K562 (cell line): ENCODE measurements at regions not wholly inside any gene's neighbourhood (a gene's known extent, or its start where the extent isn't known, plus 50 kb on each side); places are given as distances from the start of the nearest gene placed in this dataset.

Source experiments
- ATAC-seq: fragments of 200-7000 bp; cut with Tn5 transposase; 3 replicates; pipeline ENCODE4 v1.9.1; 2020; ENCODE audit warnings: moderate library complexity
- BruUV-seq: library from RNA; stranded (reverse); fragments of 400-500 nt; replicated peaks from 2 replicates; lab custom pipeline; 2021; lab: Mats Ljungman, UMichigan
- CTCF ChIA-PET: fragments of 300-600 bp; formaldehyde crosslinking; extraction: SDS; loops from one replicate; lab custom pipeline; 2021; ENCODE audit warnings: low intra/inter-chr PET ratio; lab: Yijun Ruan, JAX
- POLR2A ChIA-PET: fragments of 300-600, 350-650 bp; sonication (Branson Sonifier 250); formaldehyde crosslinking; extraction: SDS; loops from one replicate; lab custom pipeline; 2021; ENCODE audit warnings: antibody characterized with exemption, inconsistent platforms; lab: Yijun Ruan, JAX
- DNase-seq, 4 experiments: peaks; one replicate each; pipeline versions ENCODE4 v3.0.0 to v3.0.0-alpha.2; 2011 to 2018; ENCODE audit warnings: low spot score in 3 of 4, mixed read lengths in 3 of 4; ENCODE audit errors: extremely low read depth in 1 of 4
- FAIRE-seq: peaks from 2 replicates; lab custom pipeline; 2011; peaks lifted over from hg19 to GRCh38; lab: Jason Lieb, UNC
- H2AFZ ChIP-seq: 2 replicates; pipeline ENCODE4 v1.6.0; 2011; ENCODE audit warnings: low read depth, low read length, control low read depth, inconsistent platforms
- H3K27ac ChIP-seq: fragments of 200-600 bp; 3 replicates; pipeline ENCODE4 v1.8.0; 2011; ENCODE audit warnings: low read depth, mild to moderate bottlenecking, control low read depth, inconsistent platforms, low read length, moderate library complexity, mixed read lengths; ENCODE audit errors: extremely low read depth
- H3K27me3 ChIP-seq, 2 experiments: fragments of 300-600 bp in 1 of 2; 2 replicates in 1 of 2; 3 replicates in 1 of 2; pipeline versions ENCODE4 v1.6.0 to v1.8.0; 2011; ENCODE audit warnings: inconsistent platforms in 2 of 2, low read length in 2 of 2, mild to moderate bottlenecking in 1 of 2, mixed read lengths in 1 of 2, moderate library complexity in 1 of 2; ENCODE audit not compliant: control insufficient read depth in 2 of 2, insufficient read depth in 2 of 2
- H3K36me3 ChIP-seq: fragments of 300-600 bp; 3 replicates; pipeline ENCODE4 v1.8.0; 2011; ENCODE audit warnings: mild to moderate bottlenecking, low read length, inconsistent platforms; ENCODE audit not compliant: control insufficient read depth, insufficient read depth
- H3K4me1 ChIP-seq, 2 experiments: fragments of 200-600 bp in 1 of 2; replicated peaks in 1 of 2; 2 replicates in 1 of 2; 3 replicates in 1 of 2; pipeline versions ENCODE4 v1.5.1 to v1.8.0; 2011; ENCODE audit warnings: inconsistent platforms in 2 of 2, low read length in 2 of 2, mild to moderate bottlenecking in 1 of 2, mixed read lengths in 1 of 2, moderate library complexity in 1 of 2; ENCODE audit not compliant: control insufficient read depth in 2 of 2, insufficient read depth in 2 of 2
- H3K4me2 ChIP-seq: 2 replicates; pipeline ENCODE4 v1.6.1; 2011; ENCODE audit warnings: low read length, control low read depth, inconsistent platforms, mixed read lengths; ENCODE audit not compliant: insufficient read depth
- H3K4me3 ChIP-seq: fragments of 200-600 bp; sonication (generic), shearing (Covaris generic); 2 replicates; pipeline ENCODE4 v1.5.1; 2016; ENCODE audit warnings: control low read depth, inconsistent platforms
- H3K79me2 ChIP-seq: fragments of 200-600 bp; 3 replicates; pipeline ENCODE4 v1.8.0; 2011; ENCODE audit warnings: low read length, inconsistent platforms; ENCODE audit not compliant: control insufficient read depth, insufficient read depth
- H3K9ac ChIP-seq, 2 experiments: 2 replicates each; pipeline versions ENCODE4 v1.6.0 to v1.6.1; 2011; ENCODE audit warnings: low read depth in 2 of 2, low read length in 2 of 2, control low read depth in 1 of 2, inconsistent platforms in 1 of 2, mild to moderate bottlenecking in 1 of 2, mixed read lengths in 1 of 2; ENCODE audit not compliant: insufficient read depth in 1 of 2
- H3K9me1 ChIP-seq: one replicate; pipeline ENCODE4 v1.6.0; 2011; ENCODE audit warnings: inconsistent platforms, mild to moderate bottlenecking, low read length, moderate library complexity; ENCODE audit not compliant: control insufficient read depth, insufficient read depth
- H3K9me3 ChIP-seq: replicated peaks from 2 replicates; pipeline ENCODE4 v1.5.1; 2011; ENCODE audit warnings: low read depth, low read length, inconsistent platforms; ENCODE audit not compliant: control insufficient read depth, insufficient read depth
- H4K20me1 ChIP-seq: replicated peaks from 2 replicates; pipeline ENCODE4 v1.6.1; 2011; ENCODE audit warnings: low read length, inconsistent platforms, mixed read lengths; ENCODE audit not compliant: control insufficient read depth, insufficient read depth
- ATF4 ChIP-seq: fragments of 450-650 bp; formaldehyde crosslinking; IDR thresholded peaks from 2 replicates; pipeline ENCODE4 v1.4.0; 2022; ENCODE audit warnings: mild to moderate bottlenecking, moderate library complexity
- CBFA2T2 ChIP-seq: fragments of 450-650 bp; conservative IDR thresholded peaks from 2 replicates; pipeline ENCODE4 v1.6.1; 2017; ENCODE audit warnings: mild to moderate bottlenecking
- DDX20 ChIP-seq: fragments of 450-650 bp; IDR thresholded peaks from 2 replicates; pipeline ENCODE4 v1.6.1; 2016; ENCODE audit warnings: missing genetic modification characterization, low read depth, mild to moderate bottlenecking, missing compliant biosample characterization, moderate library complexity
- GATAD2B ChIP-seq: fragments of 450-650 bp; IDR thresholded peaks from 2 replicates; pipeline ENCODE4 v1.6.1; 2017; ENCODE audit warnings: mild to moderate bottlenecking, borderline replicate concordance
- HNRNPH1 ChIP-seq: fragments of 200-400 bp; formaldehyde crosslinking; optimal IDR thresholded peaks from 2 replicates; pipeline ENCODE3; 2017; ENCODE audit warnings: low read depth, mild to moderate bottlenecking, low read length, moderate library complexity
- SIN3A ChIP-seq, 2 experiments: fragments of 150-350 bp in 1 of 2; IDR thresholded peaks; 2 replicates each; pipeline ENCODE4 v1.6.1; 2011 to 2016; ENCODE audit warnings: borderline replicate concordance in 2 of 2, low read depth in 2 of 2, low read length in 2 of 2, mild to moderate bottlenecking in 2 of 2, moderate library complexity in 2 of 2; ENCODE audit not compliant: control insufficient read depth in 1 of 2
- SRSF1 ChIP-seq: fragments of 200-400 bp; formaldehyde crosslinking; IDR thresholded peaks from 2 replicates; pipeline ENCODE4 v1.6.1; 2017; ENCODE audit warnings: mild to moderate bottlenecking, low read depth, low read length, moderate library complexity
- WHSC1 ChIP-seq: IDR thresholded peaks from one replicate; pipeline ENCODE4 v1.6.1; 2012; ENCODE audit warnings: low read length, control low read depth, inconsistent platforms
- ZBTB33 ChIP-seq: sonication (generic); formaldehyde crosslinking; IDR thresholded peaks from 2 replicates; pipeline ENCODE4 v1.8.1; 2023; ENCODE audit warnings: mild to moderate bottlenecking, missing genetic modification reagents
- ZNF277 ChIP-seq: fragments of 250-450 bp; sonication (Bioruptor Pico); IDR thresholded peaks from 2 replicates; pipeline ENCODE4 v1.8.0; 2022; ENCODE audit warnings: inconsistent platforms, mild to moderate bottlenecking, moderate library complexity, borderline replicate concordance
- WGBS: fragments of 100-300 bp; shearing (Covaris generic); methylation state at CpG from one replicate; pipeline ENCODE4 v1.1.6; 2016; ENCODE audit warnings: low coverage, mixed read lengths; ENCODE audit not compliant: insufficient coverage; ENCODE audit errors: missing lambda C conversion rate; 5-methylcytosine and 5-hydroxymethylcytosine counted together
- in situ Hi-C: fragments of 300-500 bp; cut with MboI; formaldehyde crosslinking; loops from 4 replicates; pipeline ENCODE4 v1.15.0; 2018; ENCODE audit warnings: inconsistent platforms, mixed read lengths
- intact Hi-C: fragments of 100-400 bp; cut with micrococcal nuclease; formaldehyde crosslinking; loops from 2 replicates; pipeline ENCODE4 v1.14.2; 2022

GRCh38 chr6:138667408-138667807 is 106.2 kb upstream of the CCDC28A start (continued):
- TF ChIP-seq CBFA2T2: no peak
- no peak for TF ChIP-seq ZBTB33 (CRISPR knock-in tag)
- no peak for TF ChIP-seq SRSF1
- TF ChIP-seq GATAD2B: no peak
- no peak for TF ChIP-seq ZNF277 (CRISPR knock-in tag)
- no peak for TF ChIP-seq DDX20 (tag)
- no peak for TF ChIP-seq WHSC1
- TF ChIP-seq SIN3A (IDR thresholded peaks at IDR 0.05; ENCODE audit: borderline replicate concordance in 2 of 2, control insufficient read depth in 1 of 2, low read depth in 2 of 2, low read length in 2 of 2): no peak

DNA sequence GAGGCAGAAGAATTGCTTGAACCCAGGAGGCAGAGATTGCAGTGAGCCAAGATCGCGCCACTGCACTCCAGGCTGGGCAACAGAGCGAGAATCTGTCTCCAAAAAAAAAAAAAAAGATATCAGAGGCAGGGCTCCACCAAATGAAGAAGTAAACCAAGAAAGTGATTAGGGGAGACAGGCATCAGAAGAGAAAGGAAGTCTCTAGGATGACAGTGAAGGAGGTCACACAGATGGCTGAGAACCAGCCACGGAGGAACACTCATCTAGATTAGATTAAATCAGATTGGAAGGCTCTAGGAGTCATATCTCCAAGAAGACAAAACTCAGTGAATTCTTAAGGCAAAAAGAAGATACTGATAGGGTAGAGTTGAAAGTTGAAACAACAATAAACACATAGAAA is 102.2 kb upstream of the CCDC28A start:
- no peaks in the 10 kb centered on the region for H3K9me1 ChIP-seq
- H3K79me2 ChIP-seq: no peaks in the 10 kb centered on the region
- peaks cover 14 to 27% of the 10 kb centered on the region in 2 experiments; a peak in 4 of 5 replicates for H3K27me3 ChIP-seq
- H3K9ac ChIP-seq: no peak overlapping the region
- TF ChIP-seq ATF4 (no peak), HNRNPH1 (no peak)
- TF ChIP-seq, all 486 proteins: peak for 0
- ChIA-PET CTCF (no interaction called here), POLR2A (interaction anchor here (1.0 kb wide), 1 partner anchor 12 kb away, joined by 3 read pairs; no protein-coding TSS in a partner anchor)
- no peaks in the 10 kb centered on the region for H4K20me1 ChIP-seq
- H3K36me3 ChIP-seq: no peaks in the 10 kb centered on the region
- in situ Hi-C loops: no loop called here
- H3K4me3 ChIP-seq: no peak overlapping the region
- FAIRE-seq (no peak), ATAC-seq (no peak), DNase-seq (no peak)
- H3K9me3 ChIP-seq: no peaks in the 10 kb centered on the region
- 21% methylated on average over 4 of the region's 4 CpGs for WGBS
- H2AFZ ChIP-seq: no peak overlapping the region
- intact Hi-C loops: no loop called here
- no peak overlapping the region for H3K27ac ChIP-seq
- BruUV-seq: no TSS peak
- H3K4me2 ChIP-seq: no peak overlapping the region
- H3K4me1 ChIP-seq: no peaks in the 10 kb centered on the region
